SK-N-SH (cell line): ENCODE measurements at regions not wholly inside any gene's neighbourhood (a gene's known extent, or its start where the extent isn't known, plus 50 kb on each side); places are given as distances from the start of the nearest gene placed in this dataset.

Experiments
- CTCF ChIA-PET: fragments of 300-600, 350-600 bp; formaldehyde crosslinking; extraction: SDS; loops from one replicate; lab custom pipeline; 2021; lab: Yijun Ruan, JAX
- POLR2A ChIA-PET: fragments of 350-600 bp; sonication (Branson Sonifier 250); formaldehyde crosslinking; extraction: SDS; loops from one replicate; lab custom pipeline; 2020; ENCODE audit warnings: antibody characterized with exemption, inconsistent platforms; lab: Yijun Ruan, JAX
- DNase-seq: peaks from one replicate; pipeline ENCODE4 v3.0.0; 2012
- H2AFZ ChIP-seq: fragments of 200-600 bp; sonication (generic); 2 replicates; pipeline ENCODE4 v1.8.1; 2016; ENCODE audit warnings: antibody characterized with exemption, mild to moderate bottlenecking, low read depth
- H3F3A ChIP-seq: fragments of 200-600 bp; sonication (generic); replicated peaks from 2 replicates; pipeline ENCODE3; 2016; ENCODE audit warnings: antibody characterized with exemption, mild to moderate bottlenecking; ENCODE audit not compliant: insufficient read depth
- H3K27ac ChIP-seq, 2 experiments: fragments of 200-500 bp in 1 of 2; fragments of 200-600 bp in 1 of 2; sonication (Bioruptor generic) in 1 of 2; sonication (generic), shearing (Covaris generic) in 1 of 2; 2 replicates each; pipeline versions ENCODE4 v1.5.1 to v1.6.1; 2014 to 2016; ENCODE audit warnings: low read depth in 2 of 2, inconsistent platforms in 1 of 2, low read length in 1 of 2, mild to moderate bottlenecking in 1 of 2, mixed read lengths in 1 of 2
- H3K27me3 ChIP-seq: fragments of 200-600 bp; sonication (generic), shearing (Covaris generic); 2 replicates; pipeline ENCODE4 v1.6.1; 2016; ENCODE audit warnings: mixed run types; ENCODE audit not compliant: insufficient read depth
- H3K36me3 ChIP-seq, 2 experiments: fragments of 200-500 bp in 1 of 2; fragments of 200-600 bp in 1 of 2; sonication (Bioruptor generic) in 1 of 2; sonication (generic) in 1 of 2; replicated peaks in 1 of 2; 2 replicates each; pipeline versions ENCODE3 to v1.5.1; 2014 to 2016; ENCODE audit warnings: low read length in 1 of 2, mild to moderate bottlenecking in 1 of 2; ENCODE audit not compliant: insufficient read depth in 2 of 2, control insufficient read depth in 1 of 2
- H3K4me1 ChIP-seq, 2 experiments: fragments of 200-500 bp in 1 of 2; fragments of 200-600 bp in 1 of 2; sonication (Bioruptor generic) in 1 of 2; sonication (generic), shearing (Covaris generic) in 1 of 2; 2 replicates each; pipeline versions ENCODE4 v1.5.1 to v1.6.1; 2014 to 2016; ENCODE audit warnings: low read depth in 1 of 2, low read length in 1 of 2, mixed run types in 1 of 2; ENCODE audit not compliant: insufficient read depth in 2 of 2, control insufficient read depth in 1 of 2
- H3K4me2 ChIP-seq: fragments of 200-600 bp; sonication (generic), shearing (Covaris generic); 2 replicates; pipeline ENCODE4 v1.6.1; 2017; ENCODE audit warnings: mixed run types
- H3K4me3 ChIP-seq, 2 experiments: fragments of 200-500 bp in 1 of 2; fragments of 200-600 bp in 1 of 2; sonication (Bioruptor generic) in 1 of 2; sonication (generic), shearing (Covaris generic) in 1 of 2; 2 replicates each; pipeline versions ENCODE4 v1.5.1 to v1.8.1; 2014 to 2016; ENCODE audit warnings: low read depth in 2 of 2, inconsistent platforms in 1 of 2, low read length in 1 of 2, mild to moderate bottlenecking in 1 of 2, mixed read lengths in 1 of 2, moderate library complexity in 1 of 2
- H3K79me2 ChIP-seq: fragments of 200-600 bp; sonication (generic); 2 replicates; pipeline ENCODE4 v1.8.1; 2017; ENCODE audit warnings: mild to moderate bottlenecking; ENCODE audit not compliant: insufficient read depth
- H3K9ac ChIP-seq: fragments of 200-600 bp; sonication (generic); 2 replicates; pipeline ENCODE4 v1.6.1; 2017; ENCODE audit warnings: mixed run types
- H3K9me2 ChIP-seq: fragments of 200-600 bp; sonication (generic); 2 replicates; pipeline ENCODE4 v1.6.1; 2017; ENCODE audit warnings: mixed run types
- H3K9me3 ChIP-seq: fragments of 200-600 bp; sonication (generic); 2 replicates; pipeline ENCODE4 v1.6.1; 2017; ENCODE audit warnings: mixed run types, mild to moderate bottlenecking, moderate library complexity
- H4K20me1 ChIP-seq: fragments of 200-600 bp; sonication (generic); 2 replicates; pipeline ENCODE4 v1.6.1; 2017; ENCODE audit warnings: mild to moderate bottlenecking, mixed run types; ENCODE audit not compliant: insufficient read depth
- CHD2 ChIP-seq: fragments of 150-350 bp; IDR thresholded peaks from 2 replicates; pipeline ENCODE4 v1.6.1; 2018; ENCODE audit warnings: low read length; ENCODE audit not compliant: partially characterized antibody
- ELF1 ChIP-seq: IDR thresholded peaks from 2 replicates; pipeline ENCODE4 v1.4.0; 2012
- EZH2phosphoT487 ChIP-seq: fragments of 200-600 bp; sonication (generic); IDR thresholded peaks from 2 replicates; pipeline ENCODE4 v1.6.1; 2017; ENCODE audit warnings: low read depth, mixed run types, mild to moderate bottlenecking, antibody characterized with exemption, moderate library complexity, borderline replicate concordance
- FOXM1 ChIP-seq: IDR thresholded peaks from 2 replicates; pipeline ENCODE4 v1.4.0; 2012; ENCODE audit warnings: low read depth, mild to moderate bottlenecking
- GATA2 ChIP-seq: sonication (generic); formaldehyde crosslinking; IDR thresholded peaks from 2 replicates; pipeline ENCODE4 v1.5.0; 2020; ENCODE audit warnings: mild to moderate bottlenecking, missing genetic modification reagents
- JUND ChIP-seq: IDR thresholded peaks from 2 replicates; pipeline ENCODE4 v1.4.0; 2012
- MAX ChIP-seq: IDR thresholded peaks from 2 replicates; pipeline ENCODE4 v1.4.0; 2012; ENCODE audit warnings: low read depth
- MEF2A ChIP-seq: IDR thresholded peaks from 2 replicates; pipeline ENCODE4 v1.4.0; 2012; ENCODE audit warnings: low read depth, borderline replicate concordance
- MXI1 ChIP-seq: IDR thresholded peaks from 2 replicates; pipeline ENCODE4 v1.6.1; 2012; ENCODE audit warnings: mild to moderate bottlenecking, low read depth, low read length, improper control_type of control experiment
- NFIC ChIP-seq: IDR thresholded peaks from 2 replicates; pipeline ENCODE4 v1.4.0; 2012; ENCODE audit warnings: borderline replicate concordance
- PBX3 ChIP-seq: IDR thresholded peaks from 2 replicates; pipeline ENCODE4; 2012
- POLR2AphosphoS5 ChIP-seq: IDR thresholded peaks from 2 replicates; pipeline ENCODE4 v1.6.1; 2012; ENCODE audit warnings: low read depth, low read length
- RAD21 ChIP-seq: IDR thresholded peaks from 2 replicates; pipeline ENCODE4 v1.6.1; 2012; ENCODE audit warnings: mild to moderate bottlenecking, low read length
- RCOR1 ChIP-seq: fragments of 150-350 bp; IDR thresholded peaks from 2 replicates; pipeline ENCODE4 v1.6.1; 2017; ENCODE audit warnings: antibody characterized with exemption, low read length
- SIN3A ChIP-seq: IDR thresholded peaks from 2 replicates; pipeline ENCODE4 v1.6.1; 2012; ENCODE audit warnings: low read depth, mild to moderate bottlenecking, low read length, moderate library complexity, borderline replicate concordance
- SMC3 ChIP-seq: IDR thresholded peaks from 2 replicates; pipeline ENCODE4 v1.6.1; 2012; ENCODE audit warnings: low read depth, low read length, improper control_type of control experiment
- TEAD4 ChIP-seq: IDR thresholded peaks from 2 replicates; pipeline ENCODE4 v1.4.0; 2012; ENCODE audit warnings: mild to moderate bottlenecking, borderline replicate concordance; ENCODE audit not compliant: insufficient read depth
- USF2 ChIP-seq: fragments of 150-350 bp; IDR thresholded peaks from 2 replicates; pipeline ENCODE4 v1.6.1; 2017; ENCODE audit warnings: antibody characterized with exemption, low read length, low read depth, borderline replicate concordance
- WGBS: methylation state at CpG from one replicate; pipeline ENCODE4 v1.1.6; 2017; ENCODE audit warnings: low lambda C conversion rate; 5-methylcytosine and 5-hydroxymethylcytosine counted together

GRCh38 chr14:56049536-56049935, 68.7 kb upstream of the PELI2 start:
- Histone ChIP-seq H3K36me3 (no peaks in the 10 kb centered on the region), H4K20me1 (no peaks in the 10 kb centered on the region), H3K27ac (no peak overlapping the region), H3K4me3 (no peak overlapping the region), H3K4me2 (no peak overlapping the region), H3K79me2 (no peaks in the 10 kb centered on the region), H3F3A (no peaks in the 10 kb centered on the region), H3K9me3 (no peaks in the 10 kb centered on the region), H2AFZ (no peak overlapping the region), H3K9me2 (no peaks in the 10 kb centered on the region), H3K9ac (no peak overlapping the region), H3K4me1 (no peaks in the 10 kb centered on the region), H3K27me3 (peaks cover 21% of the 10 kb centered on the region; the same call in 1 of the 2 replicates)
- ChIA-PET CTCF (no interaction called here), POLR2A (no interaction called here)
- DNase-seq, result no peak
- 4% methylated on average over 1 of the region's 1 CpG for WGBS
- TF ChIP-seq CHD2 (no peak), RCOR1 (no peak), USF2 (no peak), EZH2phosphoT487 (no peak), TEAD4 (no peak), MEF2A (no peak), ELF1 (no peak)

- Histone ChIP-seq H3K36me3 (no peaks in the 10 kb centered on the region), H3K79me2 (no peaks in the 10 kb centered on the region), H3K4me2 (no peak overlapping the region), H3K4me1 (no peaks in the 10 kb centered on the region), H3K27me3 (peaks cover 43% of the 10 kb centered on the region; the same call in 1 of the 2 replicates), H3K27ac (no peak overlapping the region), H3K4me3 (no peak overlapping the region), H3K9ac (no peak overlapping the region), H3K9me2 (no peaks in the 10 kb centered on the region), H3K9me3 (no peaks in the 10 kb centered on the region), H4K20me1 (no peaks in the 10 kb centered on the region), H3F3A (no peaks in the 10 kb centered on the region), H2AFZ (no peak overlapping the region)
- ChIA-PET CTCF (no interaction called here), POLR2A (no interaction called here)
- DNase-seq, result no peak
- WGBS, result 22% methylated on average over 4 of the region's 4 CpGs
- TF ChIP-seq MEF2A (no peak), SMC3 (no peak), ELF1 (no peak), POLR2AphosphoS5 (no peak), MAX (no peak), SIN3A (no peak), FOXM1 (no peak), JUND (no peak), NFIC (no peak), RAD21 (no peak), PBX3 (no peak), GATA2 (CRISPR knock-in tag) (no peak), MXI1 (no peak)
- TF ChIP-seq, all 33 proteins: peak for 0
Measured at GRCh38 chr14:56055511-56055910, 62.7 kb upstream of the PELI2 start.
